GM12878 (cell line): ENCODE measurements at regions not wholly inside any gene's neighbourhood (a gene's known extent, or its start where the extent isn't known, plus 50 kb on each side); places are given as distances from the start of the nearest gene placed in this dataset.

Experiments used
- CEBPB ChIP-seq, 2 experiments: fragments of 150-350 bp in 1 of 2; IDR thresholded peaks; 2 replicates each; pipeline ENCODE4 v1.6.1; 2012 to 2014; ENCODE audit warnings: low read depth in 2 of 2, low read length in 2 of 2, borderline replicate concordance in 1 of 2, inconsistent platforms in 1 of 2
- GABPA ChIP-seq: IDR thresholded peaks from 2 replicates; pipeline ENCODE4 v1.6.1; 2014; ENCODE audit warnings: antibody characterized with exemption, low read depth, mild to moderate bottlenecking, inconsistent platforms
- TF ChIP-seq, protein P1 (sequence below), 3 experiments: IDR thresholded peaks in 2 of 3; conservative IDR thresholded peaks in 1 of 3; 2 replicates each; pipeline ENCODE4 v1.5.1; 2011; ENCODE audit warnings: low read depth in 3 of 3, low read length in 3 of 3, mild to moderate bottlenecking in 3 of 3, control low read depth in 2 of 3, moderate library complexity in 2 of 3, inconsistent platforms in 1 of 3, mixed read lengths in 1 of 3; ENCODE audit not compliant: control insufficient read depth in 2 of 3, insufficient read depth in 1 of 3; ENCODE audit errors: extremely low read depth in 1 of 3

GRCh38 chr1:99570486-99571089, 75.3 kb upstream of the PALMD start:
- TF ChIP-seq GABPA: no peak
- no peak for TF ChIP-seq CEBPB (IDR thresholded peaks at IDR 0.05; ENCODE audit: borderline replicate concordance in 1 of 2, low read depth in 2 of 2, low read length in 2 of 2)
- TF ChIP-seq, protein P1, sequence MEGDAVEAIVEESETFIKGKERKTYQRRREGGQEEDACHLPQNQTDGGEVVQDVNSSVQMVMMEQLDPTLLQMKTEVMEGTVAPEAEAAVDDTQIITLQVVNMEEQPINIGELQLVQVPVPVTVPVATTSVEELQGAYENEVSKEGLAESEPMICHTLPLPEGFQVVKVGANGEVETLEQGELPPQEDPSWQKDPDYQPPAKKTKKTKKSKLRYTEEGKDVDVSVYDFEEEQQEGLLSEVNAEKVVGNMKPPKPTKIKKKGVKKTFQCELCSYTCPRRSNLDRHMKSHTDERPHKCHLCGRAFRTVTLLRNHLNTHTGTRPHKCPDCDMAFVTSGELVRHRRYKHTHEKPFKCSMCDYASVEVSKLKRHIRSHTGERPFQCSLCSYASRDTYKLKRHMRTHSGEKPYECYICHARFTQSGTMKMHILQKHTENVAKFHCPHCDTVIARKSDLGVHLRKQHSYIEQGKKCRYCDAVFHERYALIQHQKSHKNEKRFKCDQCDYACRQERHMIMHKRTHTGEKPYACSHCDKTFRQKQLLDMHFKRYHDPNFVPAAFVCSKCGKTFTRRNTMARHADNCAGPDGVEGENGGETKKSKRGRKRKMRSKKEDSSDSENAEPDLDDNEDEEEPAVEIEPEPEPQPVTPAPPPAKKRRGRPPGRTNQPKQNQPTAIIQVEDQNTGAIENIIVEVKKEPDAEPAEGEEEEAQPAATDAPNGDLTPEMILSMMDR (IDR thresholded peaks at IDR 0.05 in 2 of 3, conservative IDR thresholded peaks at IDR 0.05 in 1 of 3; ENCODE audit: control insufficient read depth in 2 of 3, extremely low read depth in 1 of 3, insufficient read depth in 1 of 3, low read depth in 3 of 3, low read length in 3 of 3): no peak
